ENCODE measurements at regions not wholly inside any gene's neighbourhood (a gene's known extent, or its start where the extent isn't known, plus 50 kb on each side); places are given as distances from the start of the nearest gene placed in this dataset.

- TF ChIP-seq CTCF (IDR thresholded peaks at IDR 0.05; ENCODE audit: low read depth, low read length, poor library complexity, severe bottlenecking) (no peak), EZH2phosphoT487 (IDR thresholded peaks at IDR 0.05; ENCODE audit: borderline replicate concordance, low read length) (no peak)
These were observed 87.1 kb upstream of the FNDC3A start for GRCh38 chr13:48888613-48889012.

Measured in DOHH2 (cell line).